ENCODE measurements at regions not wholly inside any gene's neighbourhood (a gene's known extent, or its start where the extent isn't known, plus 50 kb on each side); places are given as distances from the start of the nearest gene placed in this dataset.
"Not testable (repeated sequence)": the region's sequence is repeated elsewhere in the genome, so short reads cannot be mapped to it uniquely, and the experiment has no call there.

DNA sequence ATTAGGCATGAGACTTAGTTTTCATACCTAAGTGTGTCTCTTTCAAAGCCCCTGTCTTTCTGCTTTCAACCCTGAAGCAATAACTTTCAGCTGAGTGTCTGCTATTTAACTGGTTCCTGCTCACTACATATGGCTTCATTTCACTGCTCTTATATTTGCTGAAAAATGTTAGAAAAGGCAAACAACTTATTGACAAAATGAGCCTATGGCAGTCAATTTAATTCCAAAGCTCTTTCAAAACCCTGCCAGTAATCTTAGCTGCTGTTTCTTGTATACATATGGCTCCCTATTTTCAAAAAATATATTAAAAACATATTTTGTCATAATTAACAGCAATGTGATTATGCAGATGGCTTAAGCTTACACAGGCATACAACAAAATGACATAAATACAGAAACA, 334.1 kb upstream of the MGAT4C start:
- DNase-seq (ENCODE audit: low read depth) = no peak

GRCh38 chr12:86574143-86574542, 318.0 kb upstream of the MGAT4C start:
- no peak for DNase-seq (ENCODE audit: low read depth)

DNA sequence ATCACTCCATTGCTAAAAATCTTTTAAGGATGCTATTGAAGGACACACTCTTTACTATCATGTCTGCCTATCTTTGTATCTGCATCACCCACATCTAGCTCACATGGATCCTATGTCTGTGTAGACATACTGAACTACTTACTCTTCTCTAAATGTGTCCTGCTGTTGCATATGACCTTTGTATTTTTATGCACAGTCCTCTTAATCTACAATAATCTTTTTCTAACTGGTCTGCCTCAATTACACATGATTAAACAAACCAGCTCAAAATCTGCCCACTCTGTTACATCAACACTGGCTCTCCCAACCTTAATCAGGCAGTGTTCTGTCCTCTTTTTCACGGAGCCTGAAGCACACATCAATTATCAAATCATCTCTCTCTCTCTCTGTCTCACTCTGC, 316.3 kb upstream of the MGAT4C start:
- DNase-seq (ENCODE audit: low read depth) = no peak

DNA sequence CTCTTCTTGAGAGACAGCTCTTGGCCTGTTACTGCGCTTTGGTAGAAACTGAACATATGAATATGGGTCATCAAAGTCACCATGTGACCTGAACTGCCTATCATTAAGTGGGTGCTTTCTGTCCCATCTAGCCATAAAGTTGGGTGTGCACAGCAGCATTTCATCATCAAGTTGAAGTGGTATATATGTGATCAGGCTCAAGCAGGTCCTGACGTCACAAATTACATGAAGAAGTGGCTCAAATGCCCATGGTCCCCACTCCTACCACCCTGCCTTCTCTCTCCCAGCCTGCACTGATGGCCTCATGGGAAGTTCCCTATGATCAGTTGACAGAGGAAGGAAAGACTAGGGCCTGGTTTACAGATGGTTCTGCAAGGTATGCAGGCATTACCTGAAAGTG, 308.8 kb upstream of the MGAT4C start:
- no peak for DNase-seq (ENCODE audit: low read depth)

DNA sequence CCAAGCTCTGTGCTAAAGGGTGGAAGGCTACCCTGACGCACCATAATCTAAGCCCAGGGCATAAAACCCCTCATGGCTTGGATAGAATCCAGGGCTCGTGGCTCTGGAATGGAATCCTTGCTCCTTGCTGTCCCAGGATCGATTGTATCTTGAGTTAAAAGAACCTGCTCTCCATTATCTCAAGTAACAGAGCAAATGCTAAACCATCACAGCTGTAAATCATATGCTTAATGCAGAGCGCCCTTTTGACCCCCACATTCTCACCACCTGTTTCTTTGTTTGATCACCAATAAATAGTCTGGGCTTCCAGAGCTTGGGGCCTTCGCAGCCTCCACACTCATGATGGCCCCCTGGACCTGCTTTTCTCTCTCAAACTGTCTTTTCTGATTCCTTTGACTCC, 299.3 kb upstream of the MGAT4C start:
- not testable (repeated sequence) for DNase-seq (ENCODE audit: low read depth)

GRCh38 chr12:86551146-86551571, 295.0 kb upstream of the MGAT4C start:
- no peak for DNase-seq (ENCODE audit: low read depth)

GRCh38 chr12:86550218-86551145, 294.3 kb upstream of the MGAT4C start:
- no peak for DNase-seq (ENCODE audit: low read depth)

- DNase-seq (ENCODE audit: low read depth) = no peak
These were observed 287.5 kb upstream of the MGAT4C start for GRCh38 chr12:86543716-86544115.

DNA sequence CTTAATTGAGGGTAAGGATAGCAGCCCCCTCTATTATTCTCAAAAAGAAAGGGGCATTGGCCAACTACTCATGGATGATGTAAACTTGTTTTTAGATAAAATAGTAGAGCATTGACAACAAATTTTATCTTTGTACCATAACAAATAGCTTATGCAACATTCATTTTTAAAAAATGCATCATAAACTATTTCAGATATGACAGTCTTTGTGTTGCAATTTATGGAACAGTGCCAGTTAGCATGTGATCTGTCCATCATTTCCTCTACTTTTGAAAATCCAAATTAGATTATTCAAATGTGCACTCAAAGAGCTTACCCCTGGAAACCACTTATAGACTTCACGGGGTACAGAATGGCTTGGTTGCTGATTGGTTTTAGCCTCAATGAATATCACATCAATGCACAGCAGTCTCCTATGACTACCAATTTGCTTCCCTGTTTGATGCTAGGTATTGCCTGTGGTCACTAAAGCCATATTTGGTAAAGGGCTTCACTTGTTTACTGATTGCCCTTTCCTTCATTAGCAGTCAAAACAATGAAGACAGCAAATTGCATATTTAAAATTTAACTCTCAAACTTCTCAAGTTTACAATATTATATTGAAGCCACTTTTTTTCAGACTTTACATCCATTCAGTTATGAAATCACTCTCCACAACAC, 274.9 kb upstream of the MGAT4C start:
- DNase-seq (ENCODE audit: low read depth) = no peak

GRCh38 chr12:86526060-86526595, 269.9 kb upstream of the MGAT4C start:
- DNase-seq (ENCODE audit: low read depth) = no peak

DNA sequence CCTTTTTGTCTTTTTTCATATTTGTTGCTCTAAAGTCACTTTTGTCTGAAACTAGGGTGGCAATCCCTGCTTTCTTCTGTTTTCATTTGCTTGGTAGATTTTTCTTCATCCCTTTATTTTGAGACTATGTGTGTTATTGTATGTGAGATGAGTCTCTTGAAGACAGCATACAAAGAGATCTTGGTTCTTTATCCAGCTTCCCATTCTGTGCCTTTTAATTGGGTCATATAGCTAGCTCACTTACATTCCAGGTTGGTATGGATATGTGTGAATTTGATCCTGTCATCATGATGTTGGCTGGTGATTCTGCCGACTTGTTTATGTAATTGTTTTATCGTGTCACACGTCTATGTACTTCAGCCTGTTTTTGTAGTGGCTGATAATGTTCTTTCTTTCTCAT, 267.7 kb upstream of the MGAT4C start:
- DNase-seq (ENCODE audit: low read depth) = no peak

- no peak for DNase-seq (ENCODE audit: low read depth)
These were observed 265.7 kb upstream of the MGAT4C start for GRCh38 chr12:86521870-86522269.

DNA sequence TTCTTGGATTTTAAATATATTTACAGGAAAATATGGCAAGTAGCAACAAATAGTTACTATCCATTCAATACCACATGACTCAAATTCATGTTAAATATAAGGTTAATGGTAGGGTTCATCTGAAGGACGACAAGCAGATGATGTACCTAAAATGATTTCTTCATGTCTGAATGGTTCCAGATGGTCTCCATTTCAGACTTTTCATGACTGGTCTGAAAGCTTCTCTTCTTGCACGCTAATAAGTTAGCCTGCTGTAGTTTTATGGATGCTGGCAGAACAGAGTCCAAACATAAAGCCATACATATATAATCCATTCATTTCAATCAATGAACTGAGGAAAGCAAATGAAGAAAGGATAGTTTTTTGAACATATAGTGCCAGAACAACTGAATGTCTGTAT, 257.0 kb upstream of the MGAT4C start:
- peak; percentile 1 for DNase-seq (ENCODE audit: low read depth)

GRCh38 chr12:86496595-86496994, 240.4 kb upstream of the MGAT4C start:
- no peak for DNase-seq (ENCODE audit: low read depth)

GRCh38 chr12:86484473-86484872, 228.3 kb upstream of the MGAT4C start:
- no peak for DNase-seq (ENCODE audit: low read depth)

DNA sequence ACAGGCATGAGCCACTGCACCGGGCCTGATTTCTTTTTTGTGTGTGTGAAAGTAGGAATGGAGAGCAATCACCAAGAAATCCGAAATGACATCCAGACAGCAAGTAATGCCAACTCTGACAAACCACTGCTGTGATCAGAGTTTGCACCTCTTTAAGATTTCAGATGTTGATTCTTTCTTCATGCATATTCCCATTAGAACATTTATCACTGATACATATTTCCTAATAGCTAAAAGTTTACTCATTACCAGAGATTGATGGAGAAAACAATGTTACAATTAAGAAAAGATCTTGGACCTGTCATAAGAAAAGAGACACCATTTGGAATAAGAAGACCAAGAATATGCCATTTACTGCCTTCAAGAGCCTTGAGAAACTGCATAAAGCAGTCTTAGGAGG, 217.0 kb upstream of the MGAT4C start:
- DNase-seq (ENCODE audit: low read depth) = no peak

DNA sequence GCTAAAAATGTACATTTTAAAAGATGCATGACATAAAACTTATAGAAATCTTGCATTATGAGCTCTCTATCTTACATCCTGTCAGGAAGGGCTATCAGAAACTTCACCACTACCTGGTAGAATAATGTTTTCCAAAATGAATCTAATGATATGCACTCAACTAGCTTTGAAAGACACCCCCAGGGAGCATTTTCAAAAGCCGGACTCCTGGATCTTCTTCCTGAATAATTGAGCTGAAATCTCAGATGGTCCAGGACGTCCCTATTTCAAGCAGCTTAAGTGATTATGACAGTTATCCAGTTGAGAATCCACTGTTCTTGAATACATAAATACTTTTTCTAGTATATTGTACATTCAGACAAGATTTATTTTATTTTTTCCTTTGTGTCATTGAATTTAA, 200.6 kb upstream of the MGAT4C start:
- DNase-seq (ENCODE audit: low read depth) = no peak

GRCh38 chr12:86456241-86456640, 200.1 kb upstream of the MGAT4C start:
- DNase-seq (ENCODE audit: low read depth) = no peak

DNA sequence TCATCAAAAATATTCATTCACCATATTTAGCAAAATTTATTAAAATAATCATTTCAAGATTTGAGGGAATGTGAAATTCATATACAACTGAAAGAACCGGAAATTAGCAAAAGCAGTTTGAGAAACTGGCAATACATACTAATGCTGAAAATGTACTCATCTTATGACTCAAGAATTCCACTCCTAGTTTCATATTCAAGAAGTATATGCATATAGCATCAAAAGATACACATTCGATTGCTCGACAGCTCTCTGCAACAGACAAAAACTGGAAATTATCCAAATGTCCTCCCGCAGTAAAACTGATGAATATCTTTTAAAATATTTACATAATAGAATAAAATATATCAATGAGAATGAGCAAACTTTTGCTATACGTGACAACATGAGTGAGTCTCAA, 189.2 kb upstream of the MGAT4C start:
- DNase-seq (ENCODE audit: low read depth) = no peak

- DNase-seq (ENCODE audit: low read depth) = no peak
These were observed 178.9 kb upstream of the MGAT4C start for GRCh38 chr12:86435053-86435452.

DNA sequence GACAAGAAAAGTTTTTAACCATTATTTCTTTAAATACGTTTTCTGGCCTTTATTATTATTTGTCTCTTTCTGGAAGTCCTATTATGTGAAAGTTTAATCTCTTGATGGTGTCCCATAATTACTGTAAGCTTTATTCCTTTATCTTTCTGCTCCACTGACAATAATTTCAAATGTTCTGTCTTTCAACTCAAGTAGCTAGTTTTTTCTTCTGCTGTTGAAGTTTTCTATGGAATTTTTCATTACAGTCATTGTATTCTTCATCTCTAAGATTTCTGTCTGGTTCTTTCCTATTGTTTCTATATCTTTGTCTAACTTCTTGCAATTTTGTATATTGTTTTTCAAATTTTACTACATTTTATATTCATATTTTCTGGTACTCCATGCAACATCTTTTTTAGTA, 173.6 kb upstream of the MGAT4C start:
- DNase-seq (ENCODE audit: low read depth) = no peak

GRCh38 chr12:86421333-86421732, 165.1 kb upstream of the MGAT4C start:
- DNase-seq (ENCODE audit: low read depth) = no peak

DNA sequence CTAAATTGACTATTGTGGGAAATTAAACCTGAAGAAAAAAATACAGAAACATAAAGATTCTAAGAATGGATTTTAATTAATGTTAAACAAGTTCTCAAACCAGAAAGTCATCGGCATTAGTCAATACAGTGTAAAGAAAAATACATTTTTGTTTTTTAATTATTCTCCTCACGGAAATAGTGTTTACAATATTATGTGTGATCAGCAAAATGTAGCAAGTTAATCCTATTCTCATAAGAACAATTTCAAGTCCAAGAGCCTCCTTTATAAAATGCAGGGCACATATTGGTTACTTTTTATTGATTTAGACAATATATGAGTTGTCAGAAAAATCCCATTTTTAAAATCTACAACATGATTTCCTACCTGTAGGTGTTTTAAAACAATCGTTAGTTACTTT, 158.0 kb upstream of the MGAT4C start:
- DNase-seq (ENCODE audit: low read depth) = no peak

All from RPMI7951 (cell line).